Small intestine (tissue), 7 donors: ENCODE measurements at regions not wholly inside any gene's neighbourhood (a gene's known extent, or its start where the extent isn't known, plus 50 kb on each side); places are given as distances from the start of the nearest gene placed in this dataset.

Source experiments
- DNase-seq, 2 donors: peaks; one replicate each; pipeline versions ENCODE4 v3.0.0 to v3.0.0-alpha.2; 2013
- FAIRE-seq: peaks from 2 replicates; lab custom pipeline; 2012; peaks lifted over from hg19 to GRCh38; lab: Jason Lieb, UNC
- H3K27ac ChIP-seq, 3 donors: one replicate each; pipeline ENCODE4 v1.5.1; 2013; ENCODE audit warnings: low read length in 2 of 3, mild to moderate bottlenecking in 2 of 3, control low read depth in 1 of 3, inconsistent platforms in 1 of 3, low read depth in 1 of 3, moderate library complexity in 1 of 3
- H3K27me3 ChIP-seq, 3 donors: one replicate each; pipeline ENCODE4 v1.6.1; 2013; ENCODE audit warnings: low read length in 3 of 3, inconsistent platforms in 1 of 3; ENCODE audit not compliant: control insufficient read depth in 3 of 3, insufficient read depth in 3 of 3
- H3K36me3 ChIP-seq, 3 donors: one replicate each; pipeline ENCODE4 v1.6.1; 2013; ENCODE audit warnings: low read length in 3 of 3, inconsistent platforms in 1 of 3, low read depth in 1 of 3, mild to moderate bottlenecking in 1 of 3, moderate library complexity in 1 of 3; ENCODE audit not compliant: control insufficient read depth in 3 of 3, insufficient read depth in 2 of 3
- H3K4me1 ChIP-seq, 3 donors: one replicate each; pipeline ENCODE4 v1.6.1; 2013; ENCODE audit warnings: low read length in 2 of 3, inconsistent platforms in 1 of 3, low read depth in 1 of 3, mild to moderate bottlenecking in 1 of 3, moderate library complexity in 1 of 3; ENCODE audit not compliant: control insufficient read depth in 3 of 3, insufficient read depth in 2 of 3
- H3K4me3 ChIP-seq, 3 donors: one replicate each; pipeline ENCODE4 v1.5.1; 2013; ENCODE audit warnings: low read length in 3 of 3, control low read depth in 1 of 3, inconsistent platforms in 1 of 3, low read depth in 1 of 3, mild to moderate bottlenecking in 1 of 3, moderate library complexity in 1 of 3
- H3K9me3 ChIP-seq, 2 donors: one replicate each; pipeline ENCODE4 v1.6.1; 2013; ENCODE audit warnings: low read depth in 1 of 2, low read length in 1 of 2; ENCODE audit not compliant: control insufficient read depth in 2 of 2, insufficient read depth in 1 of 2
- WGBS, 3 donors: extraction: QIAGEN DNeasy Blood & Tissue Kit; methylation state at CpG; one replicate each; pipeline ENCODE4 v1.1.7; 2013; 5-methylcytosine and 5-hydroxymethylcytosine counted together
- donor health status: healthy with polysubstance abuse.
- donor health status: control.
- donor health status: control.
- donor health status: Bipolar disorder and iron deficiency.
- donor health status: healthy.

DNA sequence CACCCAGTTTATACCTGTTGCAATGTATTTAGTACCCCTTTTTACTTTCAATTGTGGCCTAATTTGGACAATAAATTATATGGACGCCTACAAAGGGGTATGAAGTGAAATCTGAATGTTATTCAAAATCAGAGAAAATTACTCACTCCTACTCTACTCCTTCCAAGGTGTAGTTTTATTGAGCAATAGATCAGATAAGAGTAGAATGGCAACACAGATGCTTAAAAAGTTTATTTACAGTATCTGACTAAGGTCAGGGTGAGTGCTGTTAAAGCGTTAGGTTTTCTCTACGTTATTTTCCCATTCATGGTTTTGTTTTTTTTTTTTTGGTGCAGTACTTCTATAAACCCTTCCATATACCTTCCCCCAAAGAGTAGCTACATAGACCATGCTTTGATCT lies 805.6 kb downstream of the KCNA4 start:
- Histone ChIP-seq H3K27ac (no peak overlapping the region), H3K36me3 (no peaks in the 10 kb centered on the region), H3K27me3 (no peaks in the 10 kb centered on the region), H3K4me1 (no peaks in the 10 kb centered on the region), H3K4me3 (no peak overlapping the region), H3K9me3 (no peaks in the 10 kb centered on the region)
- FAIRE-seq: no peak
- 45 to 62% (median 55%) methylated on average over 3 of the region's 3 CpGs for WGBS, 3 donors
- no peak for DNase-seq

GRCh38 chr11:29210426-29210825 lies 806.4 kb downstream of the KCNA4 start:
- DNase-seq (no peak), FAIRE-seq (no peak)
- no peaks in the 10 kb centered on the region for H3K4me1 ChIP-seq
- WGBS, 3 donors: 86 to 88% (median 87%) methylated on average over 2 of the region's 2 CpGs
- no peaks in the 10 kb centered on the region for H3K36me3 ChIP-seq
- H3K27ac ChIP-seq: no peak overlapping the region
- H3K27me3 ChIP-seq: no peaks in the 10 kb centered on the region
- H3K4me3 ChIP-seq: no peak overlapping the region
- no peaks in the 10 kb centered on the region for H3K9me3 ChIP-seq

- 10 to 33% (median 26%) methylated on average over 2 of the region's 2 CpGs for WGBS, 3 donors
- no peaks in the 10 kb centered on the region for H3K9me3 ChIP-seq
- peak; percentile 10 to 14 for DNase-seq
- no peaks in the 10 kb centered on the region for H3K4me1 ChIP-seq
- H3K4me3 ChIP-seq: no peak overlapping the region
- FAIRE-seq: no peak
- H3K27ac ChIP-seq: peak overlapping the region in 1 of 3 donors; percentile 15
- H3K27me3 ChIP-seq: no peaks in the 10 kb centered on the region
- no peaks in the 10 kb centered on the region for H3K36me3 ChIP-seq
Observed at GRCh38 chr11:29208117-29208516, 808.7 kb downstream of the KCNA4 start.

DNA sequence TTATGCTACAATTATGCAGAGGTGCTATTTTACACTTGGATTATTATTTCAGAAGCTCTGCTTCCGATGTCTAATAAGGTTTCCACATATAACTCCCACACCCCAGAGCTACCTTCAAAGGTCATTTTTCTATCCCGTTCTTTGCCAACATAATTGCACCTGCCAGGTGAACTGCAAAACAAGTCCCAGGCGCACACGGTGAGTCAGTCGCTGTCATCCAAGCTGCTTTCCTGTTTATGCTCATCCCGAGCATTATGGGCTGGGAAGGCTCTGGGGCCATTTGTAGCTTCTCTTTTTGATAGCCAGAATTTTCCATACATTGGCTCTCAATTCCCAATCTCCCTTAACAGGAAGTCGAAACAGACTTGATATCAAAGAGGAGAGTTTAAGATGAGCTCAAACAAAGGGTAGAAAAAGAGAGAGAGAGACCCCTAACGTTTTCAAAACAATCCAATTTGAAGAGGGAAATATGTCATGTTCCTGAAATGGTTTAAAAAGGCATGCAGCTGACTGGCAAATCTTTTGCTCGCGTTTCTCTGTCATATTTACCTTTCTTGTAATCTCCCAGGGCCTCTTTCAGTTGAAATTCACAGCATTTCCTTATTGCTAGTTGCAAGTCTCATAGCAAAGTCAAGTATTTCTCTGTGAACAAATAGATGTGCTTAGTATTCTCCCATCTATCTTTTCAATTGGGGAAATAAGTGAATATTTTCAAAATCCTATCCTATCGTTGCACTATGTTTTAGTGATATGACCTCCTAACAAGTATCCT lies 815.9 kb downstream of the KCNA4 start:
- H3K27ac ChIP-seq: peak overlapping the region in 1 of 3 donors; percentile 86
- H3K27me3 ChIP-seq: no peaks in the 10 kb centered on the region
- peak overlapping the region in 1 of 3 donors; percentile 9 for H3K4me3 ChIP-seq
- 16 to 50% (median 31%) methylated on average over 11 of the region's 11 CpGs for WGBS, 3 donors
- H3K36me3 ChIP-seq: no peaks in the 10 kb centered on the region
- no peaks in the 10 kb centered on the region for H3K9me3 ChIP-seq
- FAIRE-seq: no peak
- peaks cover 0 to 4% (median 0%) of the 10 kb centered on the region in 3 donors for H3K4me1 ChIP-seq
- peak; percentile 72 to 77 for DNase-seq

DNA sequence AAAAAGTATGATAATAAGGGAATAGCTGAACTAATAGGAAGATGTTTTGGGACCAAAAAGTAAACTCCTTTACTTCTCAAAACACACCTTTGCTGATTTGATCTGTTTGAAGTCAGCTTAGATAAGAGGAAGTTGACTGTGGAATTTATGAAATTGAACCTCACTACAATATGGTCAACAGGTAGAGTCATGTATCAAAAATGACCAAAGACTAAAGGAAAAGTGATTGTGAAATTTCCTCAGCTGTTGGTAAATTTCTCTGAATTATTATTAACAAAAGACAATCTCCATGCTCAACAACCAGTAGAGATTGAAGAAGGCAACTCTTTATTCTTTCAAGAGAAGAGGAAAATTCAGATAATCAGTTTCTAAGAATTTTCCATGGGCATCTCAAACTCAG lies 826.5 kb downstream of the KCNA4 start:
- H3K4me1 ChIP-seq: peaks cover 0 to 2% (median 0%) of the 10 kb centered on the region in 3 donors
- no peaks in the 10 kb centered on the region for H3K9me3 ChIP-seq
- no peak overlapping the region for H3K27ac ChIP-seq
- H3K36me3 ChIP-seq: no peaks in the 10 kb centered on the region
- no peak overlapping the region for H3K4me3 ChIP-seq
- no peaks in the 10 kb centered on the region for H3K27me3 ChIP-seq
- DNase-seq (no peak), FAIRE-seq (no peak)

DNA sequence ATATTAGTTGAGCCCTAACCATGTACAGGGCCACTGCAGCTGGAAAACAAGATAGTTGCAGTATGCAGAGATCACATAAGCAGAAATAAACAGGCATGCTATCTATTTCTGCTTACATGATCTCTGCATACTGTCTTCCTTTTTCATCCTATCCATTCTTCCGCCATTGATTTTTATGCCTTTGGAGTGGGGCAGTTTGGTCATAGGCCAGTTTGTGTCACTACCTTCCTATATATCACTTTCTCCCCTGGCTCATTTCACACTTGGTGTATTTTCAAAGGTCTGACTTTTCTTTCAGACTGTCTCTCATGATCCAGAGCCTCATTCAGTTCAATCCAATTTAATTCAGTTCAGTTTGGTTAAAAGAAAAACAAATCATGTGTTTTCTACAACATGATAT lies 829.6 kb downstream of the KCNA4 start:
- WGBS, 3 donors: 95 to 100% (median 100%) methylated on average over 1 of the region's 1 CpG
- Histone ChIP-seq H3K9me3 (no peaks in the 10 kb centered on the region), H3K4me3 (no peak overlapping the region), H3K27ac (no peak overlapping the region), H3K27me3 (no peaks in the 10 kb centered on the region), H3K36me3 (no peaks in the 10 kb centered on the region), H3K4me1 (peaks cover 0 to 2% (median 0%) of the 10 kb centered on the region in 3 donors)
- no peak for FAIRE-seq
- DNase-seq: no peak

DNA sequence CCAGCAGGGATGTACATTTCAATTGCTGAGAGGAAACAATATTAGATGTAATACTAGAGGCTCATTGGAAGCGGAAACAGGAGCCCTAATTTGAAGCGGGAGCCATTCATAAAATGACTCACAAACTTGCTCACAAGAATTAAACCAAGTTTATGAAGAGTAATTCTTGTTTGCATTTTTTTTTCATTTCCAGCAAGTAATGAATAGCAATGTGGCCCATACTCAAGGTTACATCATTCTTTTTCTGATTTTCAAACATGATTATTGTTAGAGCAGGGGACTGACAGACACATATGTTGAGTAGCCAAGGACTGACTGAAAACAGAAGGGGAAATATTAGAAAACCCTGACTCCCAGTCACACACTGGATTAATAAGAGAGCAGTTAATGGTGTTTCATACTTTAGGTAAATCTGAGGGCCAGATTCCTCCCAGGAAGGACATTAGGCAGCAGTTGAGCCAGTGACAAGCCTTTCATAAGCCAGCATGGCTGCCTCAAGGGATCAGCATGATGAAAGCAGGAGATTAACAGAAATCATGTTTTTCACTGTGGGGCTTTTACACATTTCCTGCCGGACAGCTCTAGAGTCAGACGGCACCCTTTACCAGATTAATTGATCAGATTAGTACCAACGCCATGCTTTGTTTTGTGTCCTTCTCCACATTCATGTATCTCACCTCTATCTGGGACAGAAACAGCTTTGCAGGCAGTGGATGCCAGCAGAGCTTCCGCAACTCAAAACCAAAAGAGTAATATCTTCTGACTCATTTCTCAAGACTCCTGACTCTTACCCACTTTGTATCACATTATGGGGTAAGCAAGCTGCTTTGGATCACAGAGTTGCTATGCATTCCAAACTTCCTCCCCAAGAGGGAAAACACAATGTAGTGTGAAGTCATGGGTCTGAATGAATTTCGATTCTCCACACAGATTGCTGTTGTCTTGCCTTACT lies 831.6 kb downstream of the KCNA4 start:
- Histone ChIP-seq H3K4me3 (no peak overlapping the region), H3K9me3 (no peaks in the 10 kb centered on the region), H3K27ac (no peak overlapping the region), H3K4me1 (peaks cover 0 to 2% (median 0%) of the 10 kb centered on the region in 3 donors), H3K36me3 (no peaks in the 10 kb centered on the region), H3K27me3 (no peaks in the 10 kb centered on the region)
- 79 to 85% (median 84%) methylated on average over 7 of the region's 7 CpGs for WGBS, 3 donors
- DNase-seq (no peak), FAIRE-seq (no peak)

DNA sequence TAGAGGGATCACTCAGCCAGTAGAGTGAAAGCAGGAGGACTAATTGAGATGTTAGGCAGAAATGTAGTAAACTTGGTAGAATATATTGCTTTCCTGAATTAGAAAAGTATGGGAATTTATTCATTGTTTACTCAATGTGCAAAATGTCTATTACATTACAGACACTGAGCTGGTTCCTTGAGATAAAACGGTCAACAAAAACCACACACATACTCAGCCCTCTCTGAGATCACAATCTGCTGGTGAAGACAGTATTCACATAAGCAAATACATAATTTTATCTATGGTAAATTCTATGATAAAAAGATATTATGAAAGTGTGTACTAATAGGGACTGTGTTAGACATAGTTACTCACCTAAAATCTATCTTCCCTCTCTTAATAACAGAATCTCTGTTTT lies 833.5 kb downstream of the KCNA4 start:
- no peak overlapping the region for H3K27ac ChIP-seq
- no peaks in the 10 kb centered on the region for H3K4me1 ChIP-seq
- H3K27me3 ChIP-seq: no peaks in the 10 kb centered on the region
- WGBS, 3 donors: 45 to 61% (median 56%) methylated on average over 1 of the region's 1 CpG
- no peaks in the 10 kb centered on the region for H3K9me3 ChIP-seq
- no peak overlapping the region for H3K4me3 ChIP-seq
- H3K36me3 ChIP-seq: no peaks in the 10 kb centered on the region
- no peak for FAIRE-seq
- no peak for DNase-seq
